ENCODE measurements at regions not wholly inside any gene's neighbourhood (a gene's known extent, or its start where the extent isn't known, plus 50 kb on each side); places are given as distances from the start of the nearest gene placed in this dataset.

DNA sequence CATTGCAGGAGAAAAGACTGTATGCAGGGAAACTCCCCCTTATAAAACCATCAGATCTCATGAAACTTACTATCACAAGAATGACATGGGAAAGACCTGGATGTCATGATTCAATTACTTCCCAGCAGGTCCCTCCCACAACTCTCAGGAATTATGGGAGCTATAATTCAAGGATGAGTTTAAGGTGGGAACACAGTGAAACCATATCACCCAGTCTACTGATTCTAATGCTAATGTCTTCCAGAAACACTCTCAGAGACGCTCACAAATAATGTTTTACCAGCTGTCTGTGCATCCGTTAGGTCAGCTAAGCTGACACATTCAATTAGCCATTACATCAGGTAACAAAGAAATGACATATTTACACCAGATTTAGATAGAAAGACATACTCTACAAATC is 637.9 kb downstream of the NLGN4Y start:
- intact Hi-C loops (cut with micrococcal nuclease): no loop called here
- ATAC-seq (no peak), DNase-seq (no peak)

DNA sequence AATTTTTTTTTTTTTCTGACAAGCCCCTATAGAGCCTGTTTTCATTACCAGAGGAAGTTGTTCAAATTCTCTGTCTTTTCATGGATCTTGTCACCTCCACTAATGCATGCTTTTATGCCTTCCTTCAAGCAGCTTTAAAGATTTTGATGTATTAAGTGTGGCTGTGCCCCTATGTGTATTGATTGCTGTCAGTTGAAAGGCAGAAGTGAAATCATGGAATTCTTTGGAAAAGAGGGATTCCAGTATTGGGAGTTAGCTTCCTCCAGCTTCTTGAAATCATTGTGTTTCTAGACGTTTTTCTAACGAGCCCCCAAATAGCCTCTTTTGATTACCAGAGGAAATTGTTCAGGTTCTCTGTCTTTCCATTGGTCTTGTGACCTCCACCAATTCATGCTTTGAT is 655.6 kb downstream of the NLGN4Y start:
- ATAC-seq (no peak), DNase-seq (no peak)
- intact Hi-C loops (cut with micrococcal nuclease): no loop called here

DNA sequence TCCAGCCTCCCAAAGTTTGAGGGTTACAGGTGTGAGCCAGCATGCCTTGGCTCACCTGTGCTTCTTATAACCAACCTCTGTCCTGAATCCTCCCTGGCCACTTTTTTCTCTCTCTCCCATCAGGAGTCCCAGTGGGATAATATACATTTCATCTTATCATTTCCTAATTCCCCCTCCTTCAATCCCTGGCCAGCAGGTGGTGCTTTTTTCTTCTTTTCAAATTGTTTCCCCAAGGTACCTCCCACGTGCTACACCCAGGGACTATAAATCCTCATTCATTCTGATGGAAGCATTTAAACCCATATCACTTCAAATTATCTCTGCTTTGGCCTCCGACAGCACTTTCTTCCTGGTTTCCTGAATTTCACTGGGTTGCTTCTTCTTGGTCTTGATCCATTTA is 704.7 kb downstream of the NLGN4Y start:
- DNase-seq (no peak), ATAC-seq (no peak)
- intact Hi-C loops (cut with micrococcal nuclease): no loop called here

DNA sequence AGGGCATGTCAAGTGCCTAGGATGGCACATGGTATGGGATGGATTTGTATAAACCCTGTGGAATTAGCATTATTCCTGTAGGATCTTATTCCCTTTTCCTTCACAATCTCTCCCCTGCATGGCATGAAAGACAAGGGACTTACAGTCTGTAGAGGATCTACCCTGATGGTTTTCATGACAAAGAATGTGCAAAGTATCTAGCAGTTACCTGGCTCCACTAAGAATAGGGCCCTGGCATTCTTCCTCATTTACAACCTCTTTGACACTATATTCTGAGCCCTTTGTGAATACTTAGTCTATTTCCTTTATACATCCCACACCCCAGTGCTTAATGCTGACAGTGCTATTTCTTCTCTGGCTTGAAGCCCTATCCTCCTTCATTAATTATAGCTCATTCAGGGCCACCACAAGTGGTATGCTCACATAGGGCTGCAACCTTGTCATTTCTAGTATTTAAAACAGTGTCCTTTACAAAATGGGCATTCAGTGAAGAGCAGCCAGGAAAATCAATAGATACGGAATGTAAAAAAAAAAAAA is 715.3 kb downstream of the NLGN4Y start:
- intact Hi-C loops (cut with micrococcal nuclease): no loop called here
- ATAC-seq (no peak), DNase-seq (no peak)

DNA sequence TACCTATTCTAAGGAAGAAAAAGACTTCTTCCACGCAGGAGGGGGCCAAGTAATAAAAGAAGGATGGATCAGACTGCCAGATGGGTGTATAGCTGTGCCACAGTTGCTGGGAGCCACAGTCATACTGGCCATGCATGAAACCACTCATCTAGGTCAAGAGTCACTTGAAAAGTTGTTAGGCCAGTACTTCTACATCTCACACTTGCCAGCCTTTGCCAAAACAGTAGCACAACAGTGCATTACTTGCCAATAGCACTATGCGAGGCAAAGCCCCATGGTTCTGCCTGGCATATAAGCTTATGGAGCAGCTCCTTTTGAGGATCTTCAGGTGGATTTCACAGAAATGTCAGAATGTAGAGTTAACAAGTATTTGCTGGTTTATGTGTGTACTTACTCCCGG is 735.0 kb downstream of the NLGN4Y start:
- ATAC-seq (no peak), DNase-seq (no peak)
- intact Hi-C loops (cut with micrococcal nuclease): no loop called here

DNA sequence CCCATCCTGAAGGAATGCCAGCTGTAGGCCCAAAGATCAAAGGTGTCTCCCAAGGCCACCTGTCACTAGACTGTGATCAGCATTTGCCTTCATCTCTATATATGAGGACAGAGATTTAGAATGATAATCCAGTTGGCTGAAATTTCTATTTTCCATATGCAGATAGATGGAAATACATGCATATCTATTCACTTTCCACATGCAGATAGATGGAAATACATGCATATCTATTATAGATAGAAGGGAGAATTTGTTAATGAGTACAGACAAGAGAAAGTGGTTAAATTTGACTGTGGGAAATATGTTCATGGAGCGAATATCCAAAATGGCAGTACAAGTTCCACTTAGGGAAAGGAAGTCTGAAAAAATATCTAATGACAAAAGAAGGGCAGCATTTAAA is 762.2 kb downstream of the NLGN4Y start:
- intact Hi-C loops (cut with micrococcal nuclease): no loop called here

DNA sequence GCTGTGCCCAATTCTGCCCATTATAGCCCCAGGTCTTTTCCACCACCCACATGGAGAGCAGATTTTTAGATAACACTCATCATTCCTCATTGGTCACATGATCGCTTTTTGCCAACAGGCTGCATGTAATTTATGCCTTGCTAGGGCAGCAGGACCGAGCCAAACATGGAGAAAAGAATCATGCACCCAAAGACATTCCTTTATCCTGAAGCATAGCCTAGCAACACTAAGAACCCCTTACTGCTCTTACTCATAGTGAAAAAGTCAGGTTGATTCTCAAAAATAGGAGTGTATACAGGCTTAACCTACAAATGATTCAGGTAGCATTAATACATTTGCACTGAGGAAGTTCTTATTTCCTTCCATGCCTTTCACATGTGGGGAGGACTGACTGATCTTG is 765.5 kb downstream of the NLGN4Y start:
- DNase-seq (no peak), ATAC-seq (no peak)
- intact Hi-C loops (cut with micrococcal nuclease): no loop called here

More for the DNA sequence above, 762.2 kb downstream of the NLGN4Y start:
- ATAC-seq (no peak), DNase-seq (no peak)

DNA sequence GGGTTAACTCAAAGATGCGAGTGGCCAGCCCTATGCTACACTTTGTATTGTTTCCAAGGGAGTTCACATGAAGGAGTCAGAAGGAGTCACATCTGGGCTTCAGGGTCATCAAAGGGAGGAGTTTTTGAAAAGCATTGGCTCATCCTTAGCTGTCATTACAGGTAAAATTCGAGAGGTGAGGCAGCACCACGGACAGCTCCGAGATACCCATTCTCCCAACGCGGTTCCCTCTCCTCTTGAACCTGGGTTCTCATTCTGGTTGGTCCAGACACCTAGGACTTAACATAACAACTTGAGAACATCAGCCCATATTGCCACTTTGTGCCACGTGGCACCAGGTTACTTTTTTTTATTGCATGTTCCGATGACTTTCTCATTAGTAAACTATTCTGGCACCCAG is 768.6 kb downstream of the NLGN4Y start:
- no peak for DNase-seq
- intact Hi-C loops (cut with micrococcal nuclease): no loop called here

DNA sequence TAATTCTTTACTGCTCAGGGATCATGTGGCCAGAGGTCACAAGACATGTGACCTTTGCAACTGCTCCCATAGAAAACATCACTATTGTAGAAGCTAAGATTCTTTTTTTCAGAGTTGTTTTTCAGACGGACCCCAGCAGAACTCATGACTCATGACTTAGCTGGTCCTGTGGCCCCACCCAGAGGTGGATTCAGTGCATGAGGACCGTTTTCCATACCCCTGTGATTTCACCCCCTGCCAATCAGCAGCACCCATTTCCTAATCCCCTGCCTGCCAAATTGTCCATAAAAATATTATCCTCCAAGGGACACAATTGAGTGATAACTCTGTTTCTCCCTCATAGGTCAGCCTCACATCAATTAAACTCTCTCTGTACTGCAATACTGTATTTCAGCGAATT is 777.5 kb downstream of the NLGN4Y start:
- DNase-seq: no peak
- intact Hi-C loops (cut with micrococcal nuclease): no loop called here
- ATAC-seq: no peak

More for the DNA sequence above, 768.6 kb downstream of the NLGN4Y start:
- no peak for ATAC-seq

DNA sequence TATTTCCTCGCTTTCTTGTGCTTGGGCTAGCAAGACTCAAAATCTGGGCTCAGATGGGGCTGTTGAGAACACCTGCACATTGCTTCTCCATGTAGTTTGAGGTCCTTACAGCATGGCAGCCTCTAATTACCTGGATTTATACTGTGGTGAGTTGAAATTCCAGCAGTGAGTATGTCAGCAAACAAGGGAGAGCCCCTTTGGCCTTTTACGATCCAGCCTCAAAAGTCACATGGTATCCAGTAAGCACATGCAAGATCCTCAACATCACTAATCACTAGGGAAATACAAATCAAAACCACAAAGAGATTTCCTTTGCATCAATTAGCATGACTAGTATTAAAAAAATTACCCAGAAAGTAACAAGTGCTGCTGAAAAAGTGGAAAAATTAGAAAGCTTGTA is 787.8 kb downstream of the NLGN4Y start:
- DNase-seq (no peak), ATAC-seq (no peak)
- intact Hi-C loops (cut with micrococcal nuclease): no loop called here

DNA sequence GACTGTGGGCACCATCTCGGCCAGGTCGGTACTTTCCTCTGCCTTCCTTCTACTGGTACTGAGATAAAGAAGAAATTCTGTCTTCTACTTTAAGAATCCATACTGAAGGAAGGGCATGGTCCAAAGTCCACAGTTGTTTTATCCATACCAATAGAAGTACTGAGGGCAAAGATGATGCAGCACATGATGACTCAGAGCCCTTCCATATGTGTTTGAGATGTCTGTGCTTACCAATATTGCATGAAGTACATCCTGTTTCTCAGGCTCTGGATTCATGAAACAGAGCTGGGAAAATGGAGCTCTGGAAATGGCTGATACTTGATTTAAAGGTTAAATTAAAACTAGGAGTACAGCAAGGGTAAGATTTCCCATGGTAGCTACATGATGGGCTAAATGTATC is 799.9 kb downstream of the NLGN4Y start:
- DNase-seq (no peak), ATAC-seq (no peak)
- intact Hi-C loops (cut with micrococcal nuclease): no loop called here

DNA sequence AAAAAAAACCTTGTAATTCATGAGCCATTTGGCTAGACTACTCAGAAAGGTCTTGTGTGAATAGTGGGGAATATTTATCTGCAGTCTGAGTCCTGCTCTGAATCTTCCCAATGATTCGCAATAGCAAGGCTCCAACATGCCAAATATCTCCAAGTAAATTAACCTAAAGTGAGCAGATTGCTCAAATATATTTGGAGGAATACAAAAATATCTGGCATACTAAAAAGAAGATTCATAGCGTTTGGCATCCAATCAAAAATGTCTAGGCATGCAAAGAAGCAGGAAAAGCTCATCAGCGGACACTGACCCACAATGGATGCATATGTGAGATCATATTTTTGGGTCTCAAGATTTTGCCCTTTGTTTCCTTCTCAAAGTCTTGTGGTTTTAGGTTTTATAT is 800.9 kb downstream of the NLGN4Y start:
- ATAC-seq (no peak), DNase-seq (no peak)
- intact Hi-C loops (cut with micrococcal nuclease): no loop called here

DNA sequence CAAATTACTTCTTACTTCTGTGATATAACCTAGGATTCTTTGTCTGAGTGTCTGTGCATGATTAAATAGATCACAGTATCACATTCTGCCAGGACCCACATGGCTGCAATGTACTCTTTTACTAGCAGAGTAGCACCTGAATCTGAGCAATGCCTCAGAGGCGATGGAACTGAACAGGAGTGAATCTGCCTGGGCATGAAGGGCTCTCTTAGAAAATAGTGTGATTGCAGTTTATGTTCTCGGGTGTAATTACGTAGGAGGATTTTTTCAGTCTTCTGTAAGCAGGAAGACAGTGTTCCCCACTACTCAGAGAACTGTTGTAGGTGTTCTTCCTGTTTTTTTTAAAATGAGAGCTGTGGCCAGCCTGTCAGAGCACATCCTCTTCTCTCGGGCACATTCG is 802.3 kb downstream of the NLGN4Y start:
- ATAC-seq (no peak), DNase-seq (no peak)
- intact Hi-C loops (cut with micrococcal nuclease): no loop called here

DNA sequence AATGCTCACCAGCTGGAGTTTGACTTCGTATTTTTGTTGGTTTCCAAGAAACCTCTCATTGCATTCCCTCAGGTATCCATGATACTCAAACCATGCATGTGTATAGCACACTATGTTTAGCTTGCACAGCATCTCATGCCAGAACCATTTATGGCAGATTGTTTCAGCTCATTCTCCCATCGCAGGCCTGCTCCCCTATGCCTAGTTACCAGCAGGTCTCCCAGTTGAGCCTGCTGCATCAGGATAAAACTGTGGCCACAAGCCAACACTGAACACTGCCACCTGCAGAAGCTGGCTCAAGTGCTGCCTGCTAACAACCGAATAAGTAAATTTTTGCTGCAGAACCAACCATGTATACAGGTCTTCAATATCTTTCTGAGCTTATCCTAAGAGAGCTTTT is 804.5 kb downstream of the NLGN4Y start:
- DNase-seq (no peak), ATAC-seq (no peak)
- intact Hi-C loops (cut with micrococcal nuclease): no loop called here

DNA sequence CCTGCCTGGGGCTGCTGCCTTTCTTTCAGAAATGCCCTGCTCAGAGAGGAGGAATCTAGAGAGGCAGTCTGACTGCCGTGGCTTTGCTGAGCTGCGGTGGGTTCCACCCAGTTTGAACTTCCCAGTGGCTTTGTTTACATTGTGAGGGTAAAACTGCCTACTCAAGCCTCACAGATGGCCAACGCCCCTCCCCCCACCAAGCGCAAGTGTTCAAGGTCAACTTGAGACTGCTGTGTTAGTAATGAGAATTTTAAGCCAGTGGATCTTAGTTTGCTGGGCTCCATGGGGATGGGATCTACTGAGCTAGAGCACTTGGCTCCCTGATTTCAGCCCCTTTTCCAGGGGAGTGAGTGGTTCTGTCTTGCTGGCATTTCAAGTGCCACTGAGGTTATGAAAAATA is 819.2 kb downstream of the NLGN4Y start:
- intact Hi-C loops (cut with micrococcal nuclease): no loop called here
- ATAC-seq (no peak), DNase-seq (no peak)

DNA sequence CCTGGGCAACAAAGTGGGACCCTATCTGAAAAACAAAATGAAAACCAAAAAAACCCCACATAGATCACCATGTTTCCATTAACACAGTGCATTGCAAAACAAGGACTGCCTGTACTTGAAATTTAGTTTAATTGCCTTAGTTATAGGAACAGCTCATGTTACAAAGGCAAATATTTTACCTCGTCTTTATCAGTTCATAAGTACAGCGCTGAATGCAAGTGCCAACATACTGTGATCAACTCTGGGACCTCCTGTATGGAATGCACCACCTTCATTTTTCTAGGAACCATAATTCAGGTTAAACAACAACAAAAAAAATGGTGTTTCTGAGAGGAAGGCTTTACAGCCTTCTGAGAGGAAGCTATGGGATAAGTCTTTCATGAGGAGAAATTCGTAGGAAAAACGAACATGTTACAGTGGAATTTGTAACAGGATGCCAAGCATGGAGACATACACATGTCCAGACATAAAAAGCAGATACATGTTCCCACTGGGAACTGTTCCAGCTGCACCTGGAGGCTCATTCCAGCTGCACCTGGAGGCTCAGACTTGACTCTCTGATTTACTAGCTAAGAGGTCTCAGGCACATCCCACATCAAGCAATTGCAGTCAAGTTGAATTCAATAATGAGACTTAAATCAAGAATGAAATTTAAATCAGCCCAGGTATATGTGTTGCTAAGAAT is 821.3 kb downstream of the NLGN4Y start:
- no peak for ATAC-seq
- intact Hi-C loops (cut with micrococcal nuclease): no loop called here
- DNase-seq: no peak

DNA sequence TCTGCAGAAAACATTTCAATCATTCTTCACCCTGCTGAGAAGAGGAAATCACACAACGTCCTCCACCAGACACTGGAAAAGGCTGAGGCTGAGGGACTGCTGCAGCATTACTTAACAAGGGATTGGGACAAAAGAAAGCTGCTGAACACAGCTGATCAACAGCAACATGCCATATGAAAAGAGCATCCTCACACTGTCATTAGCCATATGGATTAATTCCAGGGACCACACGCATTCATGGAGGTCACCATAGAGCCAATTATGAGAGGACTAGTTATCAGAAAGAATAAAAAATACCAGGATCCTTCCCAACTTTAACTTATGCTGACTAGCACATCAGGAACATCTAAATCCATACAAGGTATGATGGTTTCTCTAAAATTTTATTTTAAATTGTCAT is 825.0 kb downstream of the NLGN4Y start:
- ATAC-seq (no peak), DNase-seq (no peak)
- intact Hi-C loops (cut with micrococcal nuclease): no loop called here

DNA sequence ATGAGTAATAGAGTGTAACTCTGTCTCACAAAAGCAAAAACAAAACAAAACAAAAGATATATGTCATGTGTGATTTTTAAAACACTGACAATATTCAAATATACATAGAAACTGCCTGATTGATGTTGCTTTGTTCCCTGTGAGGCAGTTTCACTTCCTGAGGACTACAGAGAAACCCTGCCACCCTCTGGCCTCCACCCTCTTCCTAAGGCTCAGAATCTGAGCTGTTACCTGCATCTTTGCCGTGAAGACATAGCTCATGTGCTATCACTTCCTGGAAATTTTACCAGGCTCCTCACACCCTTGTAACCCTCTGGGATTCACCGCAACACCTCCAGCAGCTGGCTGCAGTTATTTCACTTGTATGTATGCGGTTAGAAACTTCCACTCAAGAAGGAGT is 831.0 kb downstream of the NLGN4Y start:
- DNase-seq (no peak), ATAC-seq (no peak)
- intact Hi-C loops (cut with micrococcal nuclease): no loop called here

DNA sequence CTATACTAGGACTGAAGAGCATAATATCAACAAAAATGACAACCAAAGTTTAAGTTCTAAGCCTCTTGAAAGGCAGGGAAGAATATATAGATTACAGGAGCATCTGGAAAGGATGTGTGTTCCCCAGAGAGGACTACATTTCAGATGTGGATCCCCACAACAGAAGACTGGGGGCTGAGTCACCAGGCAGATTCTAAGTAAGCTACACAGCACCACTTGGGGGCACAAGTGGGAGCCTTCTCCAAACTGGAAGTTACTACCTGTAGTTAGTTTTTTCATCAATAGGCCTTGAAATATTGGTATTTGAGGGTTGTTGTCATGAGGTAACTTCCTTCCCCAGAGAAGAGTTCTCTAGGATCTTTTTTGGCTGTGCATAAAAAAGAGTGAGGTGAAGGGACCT is 836.1 kb downstream of the NLGN4Y start:
- DNase-seq (no peak), ATAC-seq (no peak)
- intact Hi-C loops (cut with micrococcal nuclease): no loop called here

DNA sequence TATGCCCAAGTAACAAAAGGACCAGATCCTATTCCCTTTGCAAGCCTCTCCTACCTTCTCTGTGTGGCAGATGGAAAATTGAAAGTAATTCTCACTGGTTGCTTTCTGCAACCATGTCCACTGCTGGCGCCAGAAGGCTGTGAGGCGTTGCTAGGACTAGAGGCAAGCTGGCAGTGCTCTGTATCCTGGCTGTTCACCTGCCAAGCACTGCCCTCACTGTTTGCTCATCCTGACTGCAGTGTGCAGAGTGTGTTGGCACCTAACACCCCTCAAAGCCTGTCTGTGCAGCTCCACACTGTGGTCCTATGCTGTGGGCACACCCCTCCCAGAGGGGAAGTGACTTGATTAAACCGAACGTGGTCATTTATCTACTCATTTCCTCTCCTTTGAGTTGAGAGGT is 840.7 kb downstream of the NLGN4Y start:
- intact Hi-C loops (cut with micrococcal nuclease): no loop called here
- DNase-seq: no peak
- ATAC-seq: no peak

DNA sequence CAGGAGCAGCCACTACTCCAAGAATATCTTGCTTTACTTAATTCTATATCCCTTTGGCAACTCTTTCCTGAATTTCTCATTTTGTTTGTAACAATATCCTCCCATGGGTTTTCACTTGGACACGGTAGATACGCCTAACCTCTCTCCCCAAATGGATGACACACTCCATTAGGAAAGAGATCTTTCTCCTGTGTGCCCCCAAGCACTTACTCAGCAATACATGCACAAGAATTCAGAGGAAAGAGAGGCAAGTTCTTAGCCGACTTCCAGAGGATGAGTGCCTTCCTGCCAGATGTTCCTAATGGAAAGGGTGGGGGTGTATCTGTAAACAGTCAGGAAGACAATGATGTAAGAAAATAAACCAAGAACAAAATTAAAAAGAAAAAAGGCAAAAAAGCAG is 844.5 kb downstream of the NLGN4Y start:
- intact Hi-C loops (cut with micrococcal nuclease): no loop called here
- ATAC-seq (no peak), DNase-seq (no peak)

DNA sequence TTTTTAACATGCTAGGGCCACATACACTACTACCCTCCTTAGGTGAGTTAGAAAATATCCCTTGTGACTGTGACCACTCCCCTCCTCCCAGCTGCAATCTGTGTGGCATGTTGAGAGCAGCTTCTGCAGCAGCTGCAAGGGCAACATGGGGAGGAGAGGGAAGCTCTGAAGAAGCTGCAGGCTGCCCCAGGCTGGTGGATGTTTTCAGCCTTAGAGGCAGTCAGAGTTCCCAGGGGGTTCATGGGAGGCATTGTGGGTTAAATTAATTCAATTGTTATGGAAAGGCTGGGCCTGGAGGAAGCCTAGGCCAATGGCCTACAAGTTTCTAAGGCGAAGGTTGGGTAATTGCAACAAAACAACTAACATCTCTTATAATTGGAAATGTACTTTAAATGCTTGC is 860.8 kb downstream of the NLGN4Y start:
- intact Hi-C loops (cut with micrococcal nuclease): no loop called here
- no peak for ATAC-seq
- DNase-seq: no peak
